GM21825 (cell line): ENCODE measurements at regions not wholly inside any gene's neighbourhood (a gene's known extent, or its start where the extent isn't known, plus 50 kb on each side); places are given as distances from the start of the nearest gene placed in this dataset.

Experiments used
- ATAC-seq: cut with Tn5 transposase; IDR thresholded peaks from one replicate; pipeline ENCODE4 v1.9.1; 2021; ENCODE audit warnings: mild to moderate bottlenecking, moderate library complexity; ENCODE audit not compliant: unreplicated experiment

GRCh38 chr7:132072873-132073272 lies 503.4 kb downstream of the PLXNA4 start:
- ATAC-seq = no peak

GRCh38 chr7:132072165-132072564 lies 504.1 kb downstream of the PLXNA4 start:
- no peak for ATAC-seq

GRCh38 chr7:132069306-132069705 lies 507.0 kb downstream of the PLXNA4 start:
- ATAC-seq = no peak

DNA sequence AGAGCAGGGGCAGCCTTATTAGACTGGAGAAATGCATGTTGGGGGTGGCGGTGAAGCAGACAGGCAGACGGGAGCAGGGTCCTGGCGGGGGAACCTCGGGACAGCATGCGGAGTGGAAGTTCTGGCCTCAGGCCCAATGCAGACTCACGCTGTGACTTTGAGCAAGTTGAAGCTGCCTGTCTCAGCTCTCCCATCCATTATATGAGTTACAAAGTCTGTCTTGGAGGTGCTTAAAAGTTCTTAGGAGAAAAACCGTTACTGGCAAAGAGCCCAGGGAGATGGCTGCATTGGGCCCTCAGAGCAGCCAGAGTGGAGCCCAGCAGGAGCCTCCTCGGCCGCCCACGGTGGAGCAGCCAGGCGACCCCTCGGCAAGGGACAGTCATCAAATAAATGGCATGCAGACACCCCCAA lies 509.5 kb downstream of the PLXNA4 start:
- no peak for ATAC-seq

- ATAC-seq = no peak
Measured at GRCh38 chr7:132065989-132066603, 509.7 kb upstream of the PODXL start.

- no peak for ATAC-seq
Measured at GRCh38 chr7:132065193-132065988, 509.0 kb upstream of the PODXL start.

DNA sequence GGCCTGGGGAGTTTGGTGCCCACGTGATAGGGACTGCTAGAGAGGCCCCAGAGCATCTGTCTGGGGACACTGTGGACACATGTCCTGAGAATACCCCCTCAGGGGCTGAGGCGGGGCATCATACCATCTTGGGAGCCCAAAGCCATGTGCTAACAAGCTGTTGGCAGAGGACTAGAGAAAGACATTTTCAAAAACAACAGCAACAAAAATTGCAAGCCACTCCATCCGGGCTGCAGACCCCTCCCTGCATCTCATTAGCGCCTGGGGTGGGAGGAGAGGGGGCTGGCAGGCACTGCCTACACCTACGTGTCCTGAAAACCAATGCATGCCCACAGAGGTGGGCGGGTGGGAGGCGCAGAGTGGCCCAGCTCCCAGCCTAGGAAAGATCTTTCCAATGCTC lies 507.4 kb upstream of the PODXL start:
- no peak for ATAC-seq

DNA sequence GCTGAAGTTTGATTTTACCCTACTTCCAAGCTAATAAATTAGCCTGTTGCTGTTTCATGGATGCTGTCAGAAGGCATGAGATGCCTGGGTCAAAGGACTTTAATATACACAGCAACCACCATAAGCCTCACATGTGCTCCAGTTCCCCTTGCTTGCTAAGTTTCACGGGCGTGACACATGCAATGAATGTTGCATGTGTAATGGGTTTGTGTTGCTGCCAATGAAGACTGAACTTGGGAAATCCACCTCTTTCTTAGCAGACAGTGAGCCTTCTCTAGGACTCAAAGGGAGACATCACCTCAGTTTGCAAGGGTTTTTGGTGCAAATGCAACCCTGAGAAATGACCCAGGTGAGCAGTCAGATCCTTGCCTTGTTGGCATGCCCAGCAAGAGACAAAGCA lies 505.5 kb upstream of the PODXL start:
- no peak for ATAC-seq

DNA sequence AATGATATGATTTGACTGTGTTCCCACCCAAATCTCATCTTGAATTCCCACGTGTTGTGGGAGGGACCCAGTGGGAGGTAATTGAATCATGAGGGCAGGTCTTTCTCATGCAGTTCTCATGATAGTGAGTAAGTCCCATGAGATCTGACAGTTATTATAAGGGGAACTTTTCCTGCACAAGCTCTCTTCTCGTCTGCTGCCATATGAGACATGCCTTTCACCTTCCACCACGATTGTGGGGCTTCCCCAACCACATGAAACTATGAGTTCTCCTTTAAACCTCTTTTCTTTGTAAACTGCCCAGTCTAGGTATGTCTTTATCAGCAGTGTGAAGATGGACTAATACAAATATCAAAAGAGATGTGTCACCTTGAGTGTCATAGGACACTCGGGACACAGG lies 502.7 kb upstream of the PODXL start:
- no peak for ATAC-seq

- no peak for ATAC-seq
Measured at GRCh38 chr7:132055336-132056120, 499.1 kb upstream of the PODXL start.

DNA sequence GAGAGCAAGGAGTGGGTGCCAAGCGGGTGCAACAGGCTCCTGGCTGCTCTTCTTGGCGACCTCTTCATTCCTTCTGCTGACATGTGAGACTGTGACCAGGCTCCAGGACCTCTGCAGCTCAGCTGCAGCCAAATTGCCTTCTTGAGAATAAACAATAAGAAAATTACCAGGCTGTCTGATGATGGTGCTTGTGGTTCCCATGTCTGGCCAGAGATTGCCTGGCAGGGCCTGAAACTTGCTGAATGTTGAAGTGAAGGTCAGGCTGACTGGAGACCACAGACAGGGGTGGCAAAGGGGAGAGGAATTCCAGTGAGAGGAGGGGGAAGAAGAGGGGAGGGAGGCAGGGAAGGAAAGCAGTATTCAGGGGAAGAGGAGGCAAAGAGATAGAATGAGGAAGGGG lies 497.4 kb upstream of the PODXL start:
- ATAC-seq = no peak

GRCh38 chr7:132051311-132051710 lies 494.9 kb upstream of the PODXL start:
- ATAC-seq = no peak

DNA sequence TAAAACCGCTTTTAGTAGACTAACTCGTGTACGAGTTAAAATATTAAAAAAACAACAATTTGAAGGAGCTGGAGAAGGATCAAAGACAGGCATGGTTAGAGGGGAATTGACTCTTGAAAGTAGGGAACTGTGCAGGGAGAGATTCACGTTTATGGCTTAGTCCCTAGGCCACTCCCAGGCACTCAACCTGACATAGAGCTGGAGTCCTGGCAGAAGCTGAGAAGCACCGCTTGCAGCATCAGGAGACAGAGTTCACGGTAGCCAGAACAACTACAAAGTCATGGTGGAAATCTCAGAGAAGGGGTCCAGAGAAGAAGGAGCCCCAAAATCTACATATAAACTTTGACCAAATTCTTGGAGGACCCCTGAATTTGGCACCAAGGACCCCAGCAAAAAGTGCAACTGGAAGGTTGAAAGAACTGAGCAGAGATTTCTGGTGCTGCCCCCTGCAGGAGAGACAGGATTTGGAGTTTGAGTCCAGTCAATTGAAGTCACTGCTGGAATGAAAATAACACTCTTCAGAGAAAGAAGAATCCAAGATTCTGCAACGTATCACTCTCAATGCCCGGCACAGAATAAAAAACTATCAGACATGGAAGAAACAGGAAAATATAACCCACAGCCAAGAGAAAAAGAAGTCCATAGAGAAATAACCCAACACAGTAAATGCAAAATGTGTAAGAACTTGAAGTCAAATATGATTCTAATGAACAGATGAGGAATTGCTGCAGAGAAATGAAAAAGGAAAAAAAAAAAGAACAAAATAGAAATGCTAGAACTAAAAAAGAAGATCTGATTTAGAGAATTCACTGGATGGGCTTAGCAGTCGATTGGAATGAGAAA lies 493.3 kb upstream of the PODXL start:
- no peak for ATAC-seq

DNA sequence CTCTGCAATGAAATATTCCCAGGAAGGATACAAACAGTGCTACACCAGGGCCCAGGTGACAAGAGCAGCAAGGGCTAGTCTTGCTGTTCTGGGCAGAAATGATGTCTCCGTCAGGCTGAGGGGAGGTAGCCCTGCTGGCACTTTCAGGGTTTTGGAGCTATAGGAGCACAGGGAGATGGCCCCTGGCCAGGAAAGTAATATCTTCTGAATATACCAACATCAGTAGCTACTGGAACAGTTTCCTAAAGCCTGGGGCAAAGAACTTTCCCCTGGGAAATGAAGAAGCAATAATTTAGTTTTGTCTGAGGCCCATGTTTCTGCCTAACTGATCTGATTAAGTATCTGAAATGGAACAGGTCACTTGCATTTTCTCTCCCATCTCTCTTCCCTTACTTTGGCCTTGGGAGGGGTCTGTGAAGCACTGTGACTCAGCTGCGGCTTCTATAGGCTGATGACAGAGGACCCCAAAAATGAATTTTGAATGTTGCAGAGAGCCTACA lies 489.1 kb upstream of the PODXL start:
- no peak for ATAC-seq

- ATAC-seq = no peak
Measured at GRCh38 chr7:132045002-132045401, 488.6 kb upstream of the PODXL start.

- ATAC-seq = no peak
Measured at GRCh38 chr7:132044247-132044646, 487.8 kb upstream of the PODXL start.

DNA sequence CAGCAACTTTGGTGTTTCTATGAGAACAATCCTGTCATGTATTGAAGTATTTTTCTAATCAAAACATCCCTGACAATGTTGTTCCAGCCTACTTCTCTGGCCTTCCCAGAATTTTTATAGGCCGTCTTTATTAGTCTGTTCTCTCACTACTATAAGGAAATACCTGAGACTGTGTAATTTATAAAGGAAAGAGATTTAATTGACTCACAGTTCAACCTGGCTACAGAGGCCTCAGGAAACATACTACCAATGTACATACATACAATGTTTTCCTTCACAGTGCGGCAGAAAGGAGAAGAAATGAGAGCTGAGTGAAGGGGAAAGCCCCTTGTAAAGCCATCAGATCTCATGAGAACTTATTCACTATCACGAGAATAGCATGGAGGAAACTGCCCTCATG lies 484.7 kb upstream of the PODXL start:
- ATAC-seq = no peak

DNA sequence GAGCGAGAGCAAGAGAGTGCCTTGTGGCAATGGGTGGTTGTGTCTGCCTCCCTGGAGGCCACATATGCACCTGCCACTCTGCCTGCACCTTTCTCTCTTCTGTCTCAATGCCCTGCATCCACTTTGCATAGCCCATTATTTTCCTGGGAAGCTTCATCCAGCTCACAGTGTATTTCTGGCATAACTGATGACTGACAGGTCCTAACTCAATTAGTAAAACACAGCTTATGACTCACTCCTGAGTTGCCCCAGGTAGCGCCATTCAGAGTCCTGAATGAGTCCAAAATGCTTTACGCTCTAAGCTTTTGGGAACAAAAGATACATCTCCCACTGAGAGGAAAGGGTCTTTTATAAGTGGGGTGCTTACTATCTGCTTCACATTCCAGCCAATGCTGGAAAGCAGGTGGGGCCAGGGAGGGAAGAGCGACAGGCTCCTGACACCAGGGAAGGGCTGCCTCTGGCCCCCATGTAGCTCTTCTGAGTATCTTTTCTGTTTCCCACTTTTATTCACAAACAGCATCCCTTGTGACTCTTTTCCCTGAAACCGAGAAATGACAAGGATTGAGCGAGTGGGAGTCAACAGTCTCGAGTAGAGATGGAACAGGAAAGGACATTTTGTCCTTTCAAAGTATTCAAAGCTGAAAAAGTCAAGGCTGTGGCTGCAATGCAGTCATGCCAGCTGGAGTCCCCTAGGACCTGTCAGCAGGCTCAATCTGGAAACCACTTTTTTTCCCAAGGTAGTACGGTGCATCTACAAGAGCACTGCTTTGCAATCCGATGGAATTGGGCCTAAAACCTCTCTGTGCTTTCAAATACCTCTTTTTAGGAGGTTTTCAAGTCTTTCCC lies 479.3 kb upstream of the PODXL start:
- no peak for ATAC-seq

- ATAC-seq = no peak
Measured at GRCh38 chr7:132034748-132035416, 478.5 kb upstream of the PODXL start.
